H1 (cell line): ENCODE measurements at regions not wholly inside any gene's neighbourhood (a gene's known extent, or its start where the extent isn't known, plus 50 kb on each side); places are given as distances from the start of the nearest gene placed in this dataset.

Experiments used
- ASH2L ChIP-seq: fragments of 200-600, 300-600 bp; sonication (generic); IDR thresholded peaks from one replicate; pipeline ENCODE4 v1.7.1; 2017; ENCODE audit warnings: low read length
- ATF3 ChIP-seq: IDR thresholded peaks from 2 replicates; pipeline ENCODE4 v1.6.1; 2011; ENCODE audit warnings: low read depth, mild to moderate bottlenecking, low read length; ENCODE audit not compliant: insufficient read depth
- BRCA1 ChIP-seq: IDR thresholded peaks from 2 replicates; pipeline ENCODE4 v1.6.1; 2012; ENCODE audit warnings: low read depth, low read length, improper control_type of control experiment
- CBX8 ChIP-seq: fragments of 300-800, 300-1000 bp; sonication (generic); IDR thresholded peaks from 2 replicates; pipeline ENCODE4 v1.7.1; 2016; ENCODE audit warnings: low read depth, low read length, borderline replicate concordance
- CHD7 ChIP-seq: fragments of 300-600 bp; sonication (generic); IDR thresholded peaks from 2 replicates; pipeline ENCODE4 v1.7.1; 2012; ENCODE audit warnings: low read length, moderate library complexity, mild to moderate bottlenecking, inconsistent platforms; ENCODE audit not compliant: insufficient replicate concordance
- CTBP2 ChIP-seq: IDR thresholded peaks from 2 replicates; pipeline ENCODE4 v1.7.0; 2011; ENCODE audit warnings: borderline replicate concordance, mild to moderate bottlenecking, moderate library complexity, mixed read lengths, low read length; ENCODE audit not compliant: insufficient read depth, insufficient read length
- EGR1 ChIP-seq: IDR thresholded peaks from 2 replicates; pipeline ENCODE4 v1.6.1; 2011; ENCODE audit warnings: low read depth, low read length, borderline replicate concordance
- GTF2F1 ChIP-seq: IDR thresholded peaks from 2 replicates; pipeline ENCODE4 v1.6.1; 2012; ENCODE audit warnings: low read depth, low read length, improper control_type of control experiment, borderline replicate concordance
- RAD21 ChIP-seq, 2 experiments: IDR thresholded peaks in 1 of 2; conservative IDR thresholded peaks in 1 of 2; 2 replicates each; pipeline ENCODE4 v1.6.1; 2011; ENCODE audit warnings: low read depth in 2 of 2, low read length in 2 of 2, improper control_type of control experiment in 1 of 2, inconsistent platforms in 1 of 2, mild to moderate bottlenecking in 1 of 2, moderate library complexity in 1 of 2
- SIX5 ChIP-seq: IDR thresholded peaks from 2 replicates; pipeline ENCODE4 v1.6.1; 2011; ENCODE audit warnings: mild to moderate bottlenecking, low read depth, low read length
- SP4 ChIP-seq: IDR thresholded peaks from 2 replicates; pipeline ENCODE4 v1.6.1; 2012; ENCODE audit warnings: low read length, inconsistent platforms
- SRF ChIP-seq: IDR thresholded peaks from 2 replicates; pipeline ENCODE4 v1.6.1; 2011; ENCODE audit warnings: mild to moderate bottlenecking, low read depth, low read length, moderate library complexity

- TF ChIP-seq CHD7 (no peak), RAD21 (IDR thresholded peaks at IDR 0.05 in 1 of 2, conservative IDR thresholded peaks at IDR 0.05 in 1 of 2; ENCODE audit: low read depth in 2 of 2, low read length in 2 of 2) (no peak), SIX5 (no peak), BRCA1 (no peak), SRF (no peak), ASH2L (no peak), GTF2F1 (no peak), SP4 (no peak), CBX8 (no peak), ATF3 (no peak), CTBP2 (no peak), EGR1 (no peak)
These were observed 142.9 kb downstream of the BCOR start (continued) for GRCh38 chrX:39954851-39955250.
